GM21423 (cell line): ENCODE measurements at regions not wholly inside any gene's neighbourhood (a gene's known extent, or its start where the extent isn't known, plus 50 kb on each side); places are given as distances from the start of the nearest gene placed in this dataset.

Experiments used
- ATAC-seq: cut with Tn5 transposase; IDR thresholded peaks from one replicate; pipeline ENCODE4 v1.9.1; 2021; ENCODE audit warnings: mild to moderate bottlenecking, moderate library complexity; ENCODE audit not compliant: unreplicated experiment

DNA sequence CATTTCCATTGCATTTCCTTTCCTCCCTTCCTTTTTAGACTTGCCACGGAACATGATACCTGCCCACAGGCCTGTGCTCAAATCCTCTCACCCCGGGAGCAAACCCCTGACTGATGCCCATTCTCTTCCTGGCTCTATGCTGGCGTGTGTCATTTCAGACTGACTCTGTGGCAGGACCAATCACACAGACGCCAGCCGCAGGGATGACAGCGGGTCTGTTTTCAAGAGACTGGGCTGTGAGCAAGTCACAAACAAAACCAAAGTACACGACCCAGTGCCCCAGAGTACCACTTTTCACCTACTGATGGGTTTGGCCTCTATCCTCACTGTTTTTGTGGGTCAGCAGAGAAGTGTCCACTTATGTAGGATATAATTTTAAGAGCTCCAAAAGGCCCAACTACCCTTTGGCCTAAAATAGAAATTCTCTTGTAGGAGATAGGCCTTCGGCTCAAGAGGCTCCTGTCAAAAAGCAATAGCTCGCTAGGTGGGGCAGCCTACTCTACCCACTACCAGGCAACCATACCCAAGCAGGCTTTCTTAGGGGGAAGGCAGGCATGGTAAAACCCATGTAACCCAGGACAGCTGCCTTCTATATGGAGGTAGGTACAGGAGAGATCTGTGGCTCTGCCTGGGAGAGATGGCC is 215.7 kb downstream of the CDC5L start:
- no peak for ATAC-seq

- ATAC-seq: no peak
These were observed 219.0 kb downstream of the CDC5L start for GRCh38 chr6:44606504-44606903.

- no peak for ATAC-seq
These were observed 219.5 kb downstream of the CDC5L start for GRCh38 chr6:44606976-44607375.

- ATAC-seq: no peak
These were observed 220.7 kb downstream of the CDC5L start for GRCh38 chr6:44608175-44608574.

- no peak for ATAC-seq
These were observed 221.6 kb downstream of the CDC5L start for GRCh38 chr6:44609051-44609612.

DNA sequence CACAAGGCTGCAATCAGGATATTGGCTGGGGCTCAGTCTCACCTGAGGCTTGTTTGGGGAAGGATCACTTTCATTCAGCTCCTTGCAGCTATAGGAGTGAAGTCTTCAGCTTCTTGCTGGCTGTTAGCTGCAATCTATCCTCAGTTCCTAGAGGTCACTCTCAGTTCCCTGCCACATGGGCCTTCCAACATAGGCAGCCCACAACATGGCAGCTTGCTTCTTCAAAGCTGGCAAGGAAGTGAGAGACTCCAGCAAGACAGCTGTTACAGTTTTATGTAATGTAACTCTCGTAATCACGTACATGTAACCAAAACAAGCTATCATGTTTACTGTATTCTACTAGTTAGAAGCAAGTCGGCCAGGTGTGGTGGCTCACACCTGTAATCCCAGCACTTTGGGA is 226.9 kb downstream of the CDC5L start:
- no peak for ATAC-seq

- ATAC-seq: no peak
These were observed 228.1 kb downstream of the CDC5L start for GRCh38 chr6:44615621-44616020.

DNA sequence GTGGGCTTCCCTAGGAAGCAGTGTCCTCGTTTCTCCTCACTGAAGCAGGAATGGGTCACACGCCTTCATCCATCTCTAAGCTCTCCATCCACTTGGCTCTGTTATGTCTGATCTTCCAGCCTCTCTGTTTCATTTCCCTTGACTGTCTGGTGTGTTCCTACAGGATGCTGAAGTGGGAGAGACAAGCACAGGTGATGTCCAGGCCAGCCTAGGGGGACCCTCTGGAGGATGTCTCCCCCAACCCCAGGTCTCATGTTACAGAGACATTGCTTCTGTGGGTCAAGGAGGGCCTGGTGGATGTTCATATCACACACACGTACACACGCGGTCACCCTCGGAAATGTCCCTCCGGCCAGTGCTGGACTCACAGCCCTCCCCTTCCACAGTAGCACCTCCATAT is 229.9 kb downstream of the CDC5L start:
- ATAC-seq: no peak

- ATAC-seq: no peak
These were observed 230.9 kb downstream of the CDC5L start for GRCh38 chr6:44618371-44618770.

DNA sequence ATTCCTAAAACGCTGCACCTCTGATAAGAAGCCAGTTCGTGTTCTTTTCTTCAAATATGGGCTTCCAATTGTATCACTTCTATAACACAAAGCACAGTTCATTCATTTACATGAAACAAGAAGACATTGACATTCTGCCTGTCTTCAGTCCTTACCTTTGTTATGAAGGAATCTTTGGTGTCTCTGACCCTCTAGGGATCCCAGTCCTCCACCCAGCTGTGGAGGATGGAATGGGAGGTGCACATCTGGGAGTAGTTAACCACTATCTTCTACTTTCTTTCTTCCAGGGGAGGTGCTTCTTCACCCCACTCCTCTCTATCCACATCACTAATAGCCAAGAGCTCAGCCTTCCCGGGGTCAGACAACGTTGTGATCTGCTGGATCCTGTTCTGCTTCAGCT is 233.4 kb downstream of the CDC5L start:
- no peak for ATAC-seq

- ATAC-seq: no peak
These were observed 234.3 kb downstream of the CDC5L start for GRCh38 chr6:44621846-44622245.

- no peak for ATAC-seq
These were observed 235.0 kb downstream of the CDC5L start for GRCh38 chr6:44622555-44622954.

DNA sequence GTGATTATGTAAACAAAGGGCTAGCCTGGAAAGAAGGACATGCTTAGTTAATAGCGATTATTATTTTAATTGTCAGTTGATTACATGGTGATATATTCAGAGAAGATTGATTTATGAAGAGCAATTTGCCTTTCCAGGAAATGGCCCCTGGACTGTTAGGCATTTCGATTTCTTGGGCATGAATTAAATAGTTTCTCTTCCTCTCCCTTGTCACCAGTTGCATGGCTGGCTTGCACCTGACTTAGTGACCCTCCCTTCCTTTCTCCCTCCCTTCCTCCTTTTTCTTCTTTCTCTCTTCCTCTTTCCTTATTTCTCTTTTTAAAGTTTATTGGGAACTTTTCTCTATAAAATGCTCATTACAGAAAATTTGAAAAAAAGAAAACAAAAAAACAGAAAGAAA is 235.4 kb downstream of the CDC5L start:
- ATAC-seq: no peak

DNA sequence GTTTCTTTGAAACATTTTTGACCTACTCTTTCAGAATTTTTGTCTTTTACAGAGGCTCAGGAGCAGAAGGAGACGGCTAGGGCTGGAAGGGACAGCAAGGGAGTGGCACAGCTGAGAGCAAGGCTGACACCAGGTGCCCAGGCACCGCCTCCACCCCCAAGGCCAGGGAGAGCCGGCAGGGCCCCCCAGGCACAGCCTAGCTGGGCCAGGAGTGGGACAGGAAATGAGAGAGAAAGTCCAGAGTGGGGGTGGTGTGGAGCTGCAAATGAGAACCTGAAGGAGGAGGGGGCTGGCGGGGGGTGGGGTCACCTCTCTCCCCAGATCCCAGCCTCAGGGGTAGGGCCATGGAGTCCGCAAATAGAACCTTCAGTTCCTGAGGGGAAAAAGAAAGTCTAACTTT is 236.7 kb downstream of the CDC5L start:
- no peak for ATAC-seq

GRCh38 chr6:44624936-44625573 is 237.5 kb downstream of the CDC5L start:
- ATAC-seq: no peak

GRCh38 chr6:44625996-44626395 is 238.5 kb downstream of the CDC5L start:
- ATAC-seq: no peak

GRCh38 chr6:44626616-44627015 is 239.1 kb downstream of the CDC5L start:
- no peak for ATAC-seq

GRCh38 chr6:44627091-44627882 is 239.8 kb downstream of the CDC5L start:
- no peak for ATAC-seq

- ATAC-seq: no peak
These were observed 240.4 kb downstream of the CDC5L start for GRCh38 chr6:44627883-44628271.

GRCh38 chr6:44628347-44628746 is 240.8 kb downstream of the CDC5L start:
- no peak for ATAC-seq

GRCh38 chr6:44629636-44630035 is 242.1 kb downstream of the CDC5L start:
- ATAC-seq: no peak
